Stimulated activated CD4-positive, alpha-beta T cell treated with anti-CD3 and anti-CD28 coated beads, TNF-alpha, amount 100 ng/mL, for 24 hours (primary cell): ENCODE measurements at regions not wholly inside any gene's neighbourhood (a gene's known extent, or its start where the extent isn't known, plus 50 kb on each side); places are given as distances from the start of the nearest gene placed in this dataset.
"Not testable (repeated sequence)": the region's sequence is repeated elsewhere in the genome, so short reads cannot be mapped to it uniquely, and the experiment has no call there.

ENCODE experiments used
- DNase-seq, 3 experiments: peaks; one replicate each; pipeline ENCODE4 v3.0.0-alpha.2; 2020; ENCODE audit warnings: low read depth in 3 of 3

GRCh38 chr13:50596776-50597203 lies 246.7 kb downstream of the DLEU7 start:
- DNase-seq: no peak

GRCh38 chr13:50598338-50598737 lies 245.2 kb downstream of the DLEU7 start:
- DNase-seq: no peak

GRCh38 chr13:50599046-50599445 lies 244.4 kb downstream of the DLEU7 start:
- DNase-seq: no peak

GRCh38 chr13:50599927-50600326 lies 243.6 kb downstream of the DLEU7 start:
- DNase-seq: no peak

- DNase-seq: no peak
These were observed 235.1 kb downstream of the DLEU7 start for GRCh38 chr13:50608370-50608769.

- no peak for DNase-seq
These were observed 234.5 kb downstream of the DLEU7 start for GRCh38 chr13:50609011-50609410.

GRCh38 chr13:50610238-50610637 lies 233.3 kb downstream of the DLEU7 start:
- DNase-seq: no peak

GRCh38 chr13:50611117-50611781 lies 232.2 kb downstream of the DLEU7 start:
- no peak for DNase-seq

GRCh38 chr13:50612717-50613116 lies 230.8 kb downstream of the DLEU7 start:
- no peak for DNase-seq

GRCh38 chr13:50613356-50613831 lies 230.1 kb downstream of the DLEU7 start:
- DNase-seq: no peak

- DNase-seq: no peak
These were observed 228.3 kb downstream of the DLEU7 start for GRCh38 chr13:50615234-50615633.

- no peak for DNase-seq
These were observed 227.4 kb downstream of the DLEU7 start for GRCh38 chr13:50616101-50616500.

GRCh38 chr13:50617134-50617721 lies 226.3 kb downstream of the DLEU7 start:
- no peak for DNase-seq

- DNase-seq: no peak
These were observed 225.3 kb downstream of the DLEU7 start for GRCh38 chr13:50618206-50618605.

- DNase-seq: no peak
These were observed 217.4 kb downstream of the DLEU7 start for GRCh38 chr13:50626101-50626547.

- no peak for DNase-seq
These were observed 216.4 kb downstream of the DLEU7 start for GRCh38 chr13:50627111-50627510.

- not testable (repeated sequence) for DNase-seq
These were observed 215.0 kb downstream of the DLEU7 start for GRCh38 chr13:50628512-50628911.

GRCh38 chr13:50629497-50629896 lies 214.0 kb downstream of the DLEU7 start:
- no peak for DNase-seq

GRCh38 chr13:50629966-50630365 lies 213.5 kb downstream of the DLEU7 start:
- no peak for DNase-seq

- DNase-seq: no peak
These were observed 212.5 kb downstream of the DLEU7 start for GRCh38 chr13:50631041-50631440.

GRCh38 chr13:50634339-50634738 lies 209.2 kb downstream of the DLEU7 start:
- no peak for DNase-seq

- no peak for DNase-seq
These were observed 208.0 kb downstream of the DLEU7 start for GRCh38 chr13:50635504-50635903.

GRCh38 chr13:50636007-50636704 lies 207.3 kb downstream of the DLEU7 start:
- DNase-seq: no peak
